ENCODE measurements at regions not wholly inside any gene's neighbourhood (a gene's known extent, or its start where the extent isn't known, plus 50 kb on each side); places are given as distances from the start of the nearest gene placed in this dataset.

DNA sequence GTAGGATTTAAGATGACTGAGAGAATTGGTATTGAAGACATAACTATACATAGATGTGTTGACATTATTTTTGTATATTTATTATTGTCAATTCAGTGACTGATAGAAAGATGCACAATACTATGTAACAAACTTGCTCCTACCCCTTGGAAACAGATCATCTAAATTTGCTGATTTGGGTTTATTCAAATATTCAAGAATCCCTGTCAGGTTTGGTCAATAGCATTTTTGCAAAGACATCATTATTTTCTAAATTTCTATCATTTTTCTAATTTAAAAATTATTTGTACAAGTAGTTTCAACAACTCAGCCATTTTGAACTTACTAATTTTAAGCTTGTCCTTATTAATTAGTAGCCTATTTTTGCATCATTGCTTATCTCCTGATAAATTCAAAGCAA is 1463.4 kb downstream of the SI start:
- Mint-ChIP-seq H3K4me3 (no peak overlapping the region), H3K36me3 (ENCODE audit: low read depth) (no peaks in the 10 kb centered on the region), H3K27ac (no peak overlapping the region), H3K9me3 (no peaks in the 10 kb centered on the region), H3K27me3 (ENCODE audit: insufficient read depth) (no peaks in the 10 kb centered on the region), H3K4me1 (peaks cover 4% of the 10 kb centered on the region)
- no peak overlapping the region for H3K9ac ChIP-seq (ENCODE audit: extremely low read depth, low read length, poor library complexity, severe bottlenecking)
- H3K4me1 ChIP-seq (ENCODE audit: control insufficient read depth, insufficient read depth, low read length), result no peaks in the 10 kb centered on the region
- H3K27ac ChIP-seq (ENCODE audit: low read depth, low read length), result no peak overlapping the region
- H3K27me3 ChIP-seq (ENCODE audit: control insufficient read depth, insufficient read depth, low read length, poor library complexity, severe bottlenecking), result no peaks in the 10 kb centered on the region
- no peak overlapping the region for H3K4me3 ChIP-seq (ENCODE audit: low read length)
- no peak for DNase-seq
- no peaks in the 10 kb centered on the region for H3K36me3 ChIP-seq (ENCODE audit: control insufficient read depth, insufficient read depth, low read length)
- no peaks in the 10 kb centered on the region for H3K9me3 ChIP-seq (ENCODE audit: control insufficient read depth, low read length)
- TF ChIP-seq CTCF (conservative IDR thresholded peaks at IDR 0.05), result no peak

DNA sequence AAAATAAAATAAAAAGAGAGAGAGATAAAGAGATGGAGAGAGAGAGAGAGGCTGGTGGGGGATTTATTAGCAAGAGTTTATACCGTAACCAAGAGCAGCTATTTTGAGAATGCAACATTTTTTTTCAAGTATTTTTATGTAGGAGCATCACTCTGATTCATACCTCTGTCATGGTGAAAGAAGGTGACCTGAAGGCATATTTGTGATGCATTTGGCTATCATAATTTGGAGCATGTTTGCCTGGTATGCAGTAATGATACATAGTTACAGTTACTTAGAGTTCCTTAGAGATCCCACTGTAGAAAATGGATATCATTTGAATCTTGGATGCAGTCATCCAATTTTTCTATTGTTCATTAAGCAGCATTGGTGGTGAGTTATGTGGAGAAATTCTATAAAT is 1472.4 kb downstream of the SI start:
- no peaks in the 10 kb centered on the region for H3K4me1 ChIP-seq (ENCODE audit: control insufficient read depth, insufficient read depth, low read length)
- no peak overlapping the region for H3K4me3 Mint-ChIP-seq
- H3K27me3 ChIP-seq (ENCODE audit: control insufficient read depth, insufficient read depth, low read length, poor library complexity, severe bottlenecking), result no peaks in the 10 kb centered on the region
- no peak overlapping the region for H3K27ac ChIP-seq (ENCODE audit: low read depth, low read length)
- no peak for DNase-seq
- no peaks in the 10 kb centered on the region for H3K9me3 Mint-ChIP-seq
- no peak for TF ChIP-seq CTCF (conservative IDR thresholded peaks at IDR 0.05)
- H3K36me3 Mint-ChIP-seq (ENCODE audit: low read depth), result no peaks in the 10 kb centered on the region
- H3K36me3 ChIP-seq (ENCODE audit: control insufficient read depth, insufficient read depth, low read length), result no peaks in the 10 kb centered on the region
- H3K9ac ChIP-seq (ENCODE audit: extremely low read depth, low read length, poor library complexity, severe bottlenecking), result no peak overlapping the region
- no peaks in the 10 kb centered on the region for H3K9me3 ChIP-seq (ENCODE audit: control insufficient read depth, low read length)
- H3K27ac Mint-ChIP-seq, result no peak overlapping the region
- WGBS, 2 experiments (ENCODE audit: insufficient coverage in 1 of 2, insufficient read length in 1 of 2), result 91 to 100% methylated on average over 1 of the region's 1 CpG
- no peaks in the 10 kb centered on the region for H3K4me1 Mint-ChIP-seq
- H3K4me3 ChIP-seq (ENCODE audit: low read length), result no peak overlapping the region
- no peaks in the 10 kb centered on the region for H3K27me3 Mint-ChIP-seq (ENCODE audit: insufficient read depth)

- Mint-ChIP-seq H3K36me3 (ENCODE audit: low read depth) (no peaks in the 10 kb centered on the region), H3K27ac (no peak overlapping the region), H3K4me1 (no peaks in the 10 kb centered on the region), H3K9me3 (no peaks in the 10 kb centered on the region), H3K4me3 (no peak overlapping the region), H3K27me3 (ENCODE audit: insufficient read depth) (no peaks in the 10 kb centered on the region)
- no peaks in the 10 kb centered on the region for H3K4me1 ChIP-seq (ENCODE audit: control insufficient read depth, insufficient read depth, low read length)
- H3K27ac ChIP-seq (ENCODE audit: low read depth, low read length), result no peak overlapping the region
- no peaks in the 10 kb centered on the region for H3K27me3 ChIP-seq (ENCODE audit: control insufficient read depth, insufficient read depth, low read length, poor library complexity, severe bottlenecking)
- H3K4me3 ChIP-seq (ENCODE audit: low read length), result no peak overlapping the region
- H3K9me3 ChIP-seq (ENCODE audit: control insufficient read depth, low read length), result no peaks in the 10 kb centered on the region
- no peaks in the 10 kb centered on the region for H3K36me3 ChIP-seq (ENCODE audit: control insufficient read depth, insufficient read depth, low read length)
- TF ChIP-seq CTCF (conservative IDR thresholded peaks at IDR 0.05), result no peak
- no peak for DNase-seq
- H3K9ac ChIP-seq (ENCODE audit: extremely low read depth, low read length, poor library complexity, severe bottlenecking), result no peak overlapping the region
- 91% methylated on average over 1 of the region's 1 CpG; no CpG with 5 or more reads in 1 of the 2 experiments for WGBS, 2 experiments (ENCODE audit: insufficient coverage in 1 of 2, insufficient read length in 1 of 2)
These were observed 1476.9 kb downstream of the SI start for GRCh38 chr3:163601426-163601825.
